GM21367 (cell line): ENCODE measurements at regions not wholly inside any gene's neighbourhood (a gene's known extent, or its start where the extent isn't known, plus 50 kb on each side); places are given as distances from the start of the nearest gene placed in this dataset.

Source experiments
- ATAC-seq: cut with Tn5 transposase; IDR thresholded peaks from one replicate; pipeline ENCODE4 v1.9.1; 2021; ENCODE audit not compliant: unreplicated experiment

GRCh38 chr6:113476937-113477839 lies 380.0 kb upstream of the MARCKS start:
- ATAC-seq, result no peak

DNA sequence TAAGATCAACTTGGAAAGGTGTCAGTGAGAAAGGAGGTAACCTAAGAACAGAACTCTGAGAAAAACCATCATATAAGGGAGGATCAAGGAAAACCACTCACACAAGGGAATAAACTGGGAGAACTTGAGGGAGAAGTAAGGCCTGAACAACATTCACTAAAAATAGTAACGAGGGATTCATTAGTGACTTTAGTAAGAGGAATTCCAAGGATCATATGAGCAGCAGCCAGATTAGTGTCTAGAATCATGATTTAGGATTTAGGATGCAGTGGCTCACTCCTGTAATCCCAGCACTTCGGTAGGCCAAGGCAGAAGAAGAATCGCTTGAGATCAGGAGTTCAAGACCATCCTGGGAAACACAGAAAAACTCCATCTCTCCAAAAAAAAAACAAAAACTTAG lies 376.5 kb upstream of the MARCKS start:
- no peak for ATAC-seq

- no peak for ATAC-seq
These were observed 375.7 kb upstream of the MARCKS start for GRCh38 chr6:113481458-113481857.

DNA sequence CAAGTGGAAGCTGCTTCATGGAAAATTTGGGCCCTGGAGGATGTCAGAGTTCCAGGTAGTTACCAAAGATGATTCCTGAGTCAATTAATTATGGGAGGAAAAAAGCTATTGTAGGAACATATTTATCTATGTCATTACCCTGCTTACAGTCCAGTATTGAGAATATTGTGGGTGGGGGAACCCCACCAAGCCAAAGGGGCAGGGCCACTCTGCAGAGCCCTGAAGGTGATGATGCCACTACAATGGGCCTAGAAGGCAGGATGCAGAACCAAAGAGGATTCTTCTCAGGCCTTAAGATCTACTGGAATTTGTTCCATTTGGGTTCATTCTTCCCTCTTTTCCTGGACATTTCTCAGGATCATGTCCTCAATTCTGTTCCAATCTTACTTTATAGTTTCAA lies 375.2 kb upstream of the MARCKS start:
- ATAC-seq, result no peak

DNA sequence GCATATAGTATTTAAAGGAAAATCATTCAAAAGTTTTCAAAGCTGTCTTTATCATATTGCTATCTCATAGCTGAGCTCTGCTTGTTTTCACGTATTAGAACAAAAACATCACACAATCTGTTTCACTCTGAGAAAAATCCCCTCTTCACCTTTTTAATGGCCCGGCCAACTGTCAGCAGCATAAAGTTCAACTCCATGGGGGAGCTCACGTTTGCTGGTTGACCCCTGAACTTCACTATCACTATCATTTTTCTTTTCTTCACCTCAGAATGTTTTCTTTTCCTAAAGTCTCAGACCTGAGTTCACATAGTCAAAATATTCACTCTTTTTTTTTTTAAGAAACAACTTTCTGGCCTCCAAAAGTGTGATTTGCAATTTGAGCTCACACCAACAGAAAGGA lies 374.4 kb upstream of the MARCKS start:
- no peak for ATAC-seq

GRCh38 chr6:113486199-113486598 lies 370.9 kb upstream of the MARCKS start:
- no peak for ATAC-seq

GRCh38 chr6:113487489-113488058 lies 369.6 kb upstream of the MARCKS start:
- no peak for ATAC-seq

DNA sequence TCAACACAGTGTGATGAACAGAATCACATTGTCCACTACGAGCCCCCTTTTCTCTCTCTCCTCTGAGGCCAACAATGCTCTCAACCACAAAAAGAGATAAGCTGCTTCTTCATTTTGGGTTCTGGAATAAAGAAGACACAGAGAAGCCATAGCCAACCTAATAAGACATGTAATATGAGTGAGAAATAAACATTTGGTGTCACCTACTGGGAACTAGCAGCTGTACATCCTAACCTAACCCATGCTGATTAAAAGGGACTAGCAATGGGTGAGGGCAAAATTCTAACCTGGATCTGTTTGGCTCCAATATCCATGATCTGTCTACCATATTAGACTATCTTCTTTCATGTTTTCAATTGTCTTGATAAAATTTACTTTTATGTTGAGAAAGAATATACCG lies 369.1 kb upstream of the MARCKS start:
- ATAC-seq, result no peak

GRCh38 chr6:113488812-113489685 lies 368.1 kb upstream of the MARCKS start:
- no peak for ATAC-seq

- ATAC-seq, result no peak
These were observed 367.0 kb upstream of the MARCKS start for GRCh38 chr6:113489952-113490746.

- ATAC-seq, result no peak
These were observed 365.8 kb upstream of the MARCKS start for GRCh38 chr6:113491376-113491775.

DNA sequence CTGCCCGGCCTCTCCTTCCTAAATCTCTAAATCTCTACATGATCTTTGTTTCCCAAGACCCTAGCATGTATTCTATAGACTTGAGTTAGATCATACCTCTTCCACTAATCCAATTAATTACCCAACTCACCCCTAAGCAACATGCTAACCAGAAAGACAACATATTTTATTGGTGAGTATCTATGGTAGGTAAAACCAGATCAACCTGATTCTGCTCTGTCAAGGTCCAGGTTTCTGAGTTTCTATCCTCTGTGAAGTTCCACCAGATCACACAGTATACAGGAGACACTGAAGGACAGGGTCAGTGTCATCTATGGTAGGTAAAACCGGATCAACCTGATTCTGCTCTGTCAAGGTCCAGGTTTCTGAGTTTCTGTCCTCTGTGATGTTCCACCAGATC lies 363.2 kb upstream of the MARCKS start:
- ATAC-seq, result no peak

GRCh38 chr6:113495521-113495920 lies 361.6 kb upstream of the MARCKS start:
- no peak for ATAC-seq

- ATAC-seq, result no peak
These were observed 361.0 kb upstream of the MARCKS start for GRCh38 chr6:113496166-113496565.

DNA sequence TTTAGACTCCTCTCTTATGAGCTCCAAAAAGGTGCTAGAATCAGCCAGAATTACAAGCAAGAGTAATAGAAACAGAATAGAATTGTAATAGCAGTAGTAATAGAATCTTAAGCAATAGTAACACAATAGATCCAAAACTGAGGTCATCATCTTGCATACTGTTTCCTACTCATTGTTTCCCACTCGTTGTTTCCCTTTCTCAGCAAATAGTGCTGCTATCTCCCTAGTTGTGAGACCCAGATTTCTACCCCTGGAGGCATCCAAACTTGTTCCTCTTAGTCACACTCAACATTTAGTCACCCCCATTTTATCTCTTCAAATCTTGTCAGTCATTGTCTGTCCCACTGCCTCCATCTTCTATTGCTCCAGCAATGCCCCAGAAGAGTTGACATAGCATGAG lies 356.9 kb upstream of the MARCKS start:
- no peak for ATAC-seq

GRCh38 chr6:113505084-113505699 lies 352.0 kb upstream of the MARCKS start:
- no peak for ATAC-seq

DNA sequence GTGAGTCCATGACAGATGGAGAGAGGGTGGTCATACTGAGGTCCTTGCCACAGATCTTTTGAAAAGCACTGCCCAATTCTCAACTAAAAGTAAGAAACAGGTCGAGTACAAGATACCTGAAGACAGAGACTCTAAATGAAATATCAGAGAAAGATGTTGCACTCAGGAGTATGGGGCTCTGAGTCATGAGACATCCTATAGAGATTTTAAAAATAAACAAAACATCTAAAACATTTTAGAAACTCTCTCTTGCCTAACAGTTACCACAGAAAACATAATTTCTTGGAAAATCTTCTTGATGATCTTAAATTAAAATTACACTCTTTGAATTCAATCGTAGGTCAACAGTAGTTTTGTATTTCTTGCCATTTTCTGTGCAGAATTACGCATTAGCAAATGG lies 348.9 kb upstream of the MARCKS start:
- no peak for ATAC-seq

DNA sequence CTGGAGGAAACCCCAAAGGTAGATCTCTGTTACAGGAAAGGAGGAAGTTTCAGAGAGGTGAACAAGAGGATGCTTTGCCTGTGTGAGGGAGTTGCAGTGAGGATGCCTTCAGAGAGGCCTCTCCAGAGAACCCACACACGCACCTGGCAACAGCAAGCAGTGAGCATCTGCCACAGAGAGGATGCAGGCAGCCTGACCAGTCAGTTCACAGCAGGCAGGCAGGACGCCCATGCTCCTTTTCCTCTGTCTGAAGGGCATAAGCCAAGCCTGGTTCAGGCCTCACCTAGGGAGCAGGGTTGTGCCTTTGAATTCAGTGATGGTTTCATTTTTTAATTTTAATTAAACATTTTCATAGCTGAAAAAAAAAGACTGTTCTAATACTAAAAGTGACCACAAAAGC lies 346.0 kb upstream of the MARCKS start:
- no peak for ATAC-seq

DNA sequence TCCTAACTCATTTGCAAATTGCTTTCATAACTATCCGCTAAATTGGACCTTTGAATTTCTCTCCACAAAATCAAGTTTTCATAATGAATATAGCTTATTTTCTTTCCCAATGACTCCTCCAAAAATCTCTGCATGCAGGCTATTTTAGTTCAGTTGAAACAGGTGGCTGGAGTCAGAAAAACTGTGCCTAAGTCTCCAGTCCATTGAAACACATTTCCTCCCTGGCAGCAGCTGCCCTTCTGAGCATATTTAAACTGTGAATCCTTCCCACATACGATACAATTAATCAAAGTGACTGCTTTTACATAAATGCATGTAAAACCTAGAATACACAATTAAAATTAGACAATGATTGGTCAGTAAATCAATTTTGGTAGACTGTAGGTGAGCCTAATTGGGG lies 344.6 kb upstream of the MARCKS start:
- ATAC-seq, result no peak

GRCh38 chr6:113513086-113513485 lies 344.1 kb upstream of the MARCKS start:
- no peak for ATAC-seq
